H1 (cell line): ENCODE measurements at regions not wholly inside any gene's neighbourhood (a gene's known extent, or its start where the extent isn't known, plus 50 kb on each side); places are given as distances from the start of the nearest gene placed in this dataset.

ENCODE experiments used
- CTCF ChIA-PET: fragments of 300-600 bp; sonication (Branson Sonifier 250); formaldehyde crosslinking; loops from one replicate; lab custom pipeline; 2021; ENCODE audit not compliant: partially characterized antibody; lab: Charles Lee
- POLR2A ChIA-PET: fragments of 300-600 bp; sonication (Branson Sonifier 250); formaldehyde crosslinking; loops from one replicate; lab custom pipeline; 2021; ENCODE audit warnings: inconsistent platforms; ENCODE audit not compliant: partially characterized antibody; lab: Charles Lee
- DNase-seq, 2 experiments: peaks; one replicate each; pipeline versions ENCODE4 v3.0.0 to v3.0.0-alpha.2; 2010 to 2022; ENCODE audit warnings: low spot score in 2 of 2, low read depth in 1 of 2, mixed read lengths in 1 of 2
- FAIRE-seq: peaks from 2 replicates; lab custom pipeline; 2011; peaks lifted over from hg19 to GRCh38; lab: Jason Lieb, UNC
- H2AFZ ChIP-seq: 2 replicates; pipeline ENCODE4 v1.8.1; 2012; ENCODE audit warnings: low read length, inconsistent platforms
- H2AK5ac ChIP-seq: 2 replicates; pipeline ENCODE4 v1.6.1; 2013; ENCODE audit warnings: low read depth, low read length
- H2BK120ac ChIP-seq: replicated peaks from 2 replicates; pipeline ENCODE3; 2013; ENCODE audit warnings: low read depth, low read length, inconsistent platforms
- H2BK12ac ChIP-seq: 2 replicates; pipeline ENCODE4 v1.6.1; 2013; ENCODE audit warnings: low read depth, low read length
- H2BK15ac ChIP-seq: 2 replicates; pipeline ENCODE4 v1.6.1; 2013; ENCODE audit warnings: low read length
- H2BK20ac ChIP-seq: 2 replicates; pipeline ENCODE4 v1.6.1; 2013; ENCODE audit warnings: low read length
- H2BK5ac ChIP-seq: 2 replicates; pipeline ENCODE4 v1.6.1; 2013; ENCODE audit warnings: low read depth, low read length
- H3K14ac ChIP-seq: 2 replicates; pipeline ENCODE4 v1.6.1; 2013; ENCODE audit warnings: inconsistent platforms; ENCODE audit not compliant: insufficient read length
- H3K18ac ChIP-seq: 2 replicates; pipeline ENCODE4 v1.6.1; 2013; ENCODE audit warnings: low read length; ENCODE audit errors: extremely low read depth
- H3K23ac ChIP-seq: 2 replicates; pipeline ENCODE4 v1.6.1; 2013; ENCODE audit warnings: inconsistent platforms; ENCODE audit not compliant: insufficient read length
- H3K23me2 ChIP-seq: 2 replicates; pipeline ENCODE4 v1.6.1; 2013; ENCODE audit warnings: low read depth, low read length
- H3K27ac ChIP-seq: 2 replicates; pipeline ENCODE4 v1.6.1; 2011; ENCODE audit warnings: low read depth, low read length, inconsistent platforms
- H3K27me3 ChIP-seq, 4 experiments: replicated peaks in 1 of 4; 1 replicate in 1 of 4; 2 replicates in 3 of 4; pipeline versions ENCODE4 v1.6.1 to v1.8.1; 2011 to 2013; ENCODE audit warnings: low read length in 3 of 4, mild to moderate bottlenecking in 3 of 4, inconsistent platforms in 2 of 4, mixed read lengths in 2 of 4, moderate library complexity in 1 of 4; ENCODE audit not compliant: control insufficient read depth in 3 of 4, insufficient read depth in 3 of 4; ENCODE audit errors: extremely low read depth in 1 of 4
- H3K36me3 ChIP-seq, 4 experiments: 2 replicates each; pipeline versions ENCODE4 v1.6.1 to v1.8.1; 2011 to 2013; ENCODE audit warnings: mild to moderate bottlenecking in 4 of 4, low read length in 3 of 4, moderate library complexity in 2 of 4, control low read depth in 1 of 4, inconsistent platforms in 1 of 4; ENCODE audit not compliant: insufficient read depth in 4 of 4, control insufficient read depth in 2 of 4
- H3K4ac ChIP-seq: replicated peaks from 2 replicates; pipeline ENCODE3; 2013; ENCODE audit warnings: low read length, low read depth, mixed read lengths, inconsistent platforms; ENCODE audit not compliant: insufficient read length
- H3K4me1 ChIP-seq, 4 experiments: replicated peaks in 1 of 4; 1 replicate in 1 of 4; 2 replicates in 3 of 4; pipeline versions ENCODE4 v1.6.1 to v1.8.1; 2011 to 2013; ENCODE audit warnings: low read length in 3 of 4, inconsistent platforms in 2 of 4, mixed read lengths in 1 of 4; ENCODE audit not compliant: insufficient read depth in 4 of 4, control insufficient read depth in 3 of 4
- H3K4me2 ChIP-seq, 2 experiments: 2 replicates each; pipeline versions ENCODE4 v1.6.1 to v1.8.1; 2011 to 2013; ENCODE audit warnings: low read depth in 2 of 2, low read length in 2 of 2, control low read depth in 1 of 2, inconsistent platforms in 1 of 2, mild to moderate bottlenecking in 1 of 2; ENCODE audit not compliant: insufficient read depth in 1 of 2
- H3K4me3 ChIP-seq, 4 experiments: fragments of 200-600, 300-600 bp in 1 of 4; sonication (generic), shearing (Covaris generic), sonication (Bioruptor Twin) in 1 of 4; 2 replicates each; pipeline versions ENCODE4 v1.5.1 to v1.8.1; 2011 to 2016; ENCODE audit warnings: low read length in 4 of 4, low read depth in 3 of 4, control low read depth in 2 of 4, inconsistent platforms in 2 of 4, mild to moderate bottlenecking in 2 of 4, mixed read lengths in 1 of 4, moderate library complexity in 1 of 4; ENCODE audit not compliant: insufficient read depth in 2 of 4; ENCODE audit errors: extremely low read depth in 1 of 4
- H3K56ac ChIP-seq: replicated peaks from 2 replicates; pipeline ENCODE3; 2013; ENCODE audit warnings: low read depth, mild to moderate bottlenecking, mixed read lengths, low read length, inconsistent platforms; ENCODE audit not compliant: insufficient read length
- H3K79me1 ChIP-seq: 2 replicates; pipeline ENCODE4 v1.6.1; 2013; ENCODE audit warnings: low read depth, low read length, control low read depth
- H3K79me2 ChIP-seq, 2 experiments: 2 replicates each; pipeline versions ENCODE4 v1.6.1 to v1.8.1; 2012 to 2013; ENCODE audit warnings: low read length in 2 of 2, mild to moderate bottlenecking in 2 of 2, inconsistent platforms in 1 of 2; ENCODE audit not compliant: insufficient read depth in 2 of 2, control insufficient read depth in 1 of 2
- H3K9ac ChIP-seq, 4 experiments: replicated peaks in 1 of 4; 1 replicate in 1 of 4; 2 replicates in 3 of 4; pipeline versions ENCODE4 v1.6.1 to v1.8.1; 2011 to 2013; ENCODE audit warnings: low read depth in 3 of 4, low read length in 3 of 4, control low read depth in 2 of 4, mild to moderate bottlenecking in 2 of 4, moderate library complexity in 2 of 4, inconsistent platforms in 1 of 4; ENCODE audit errors: extremely low read depth in 1 of 4
- H3K9me3 ChIP-seq, 2 experiments: 2 replicates each; pipeline versions ENCODE4 v1.6.1 to v1.8.1; 2012 to 2013; ENCODE audit warnings: mild to moderate bottlenecking in 2 of 2, moderate library complexity in 2 of 2, control low read depth in 1 of 2, inconsistent platforms in 1 of 2, low read depth in 1 of 2, low read length in 1 of 2, mixed read lengths in 1 of 2; ENCODE audit not compliant: insufficient read depth in 2 of 2
- H4K20me1 ChIP-seq, 2 experiments: replicated peaks in 1 of 2; 2 replicates each; pipeline versions ENCODE3 to v1.8.1; 2011 to 2013; ENCODE audit warnings: inconsistent platforms in 2 of 2, low read length in 2 of 2, mild to moderate bottlenecking in 1 of 2; ENCODE audit not compliant: insufficient read depth in 2 of 2, control insufficient read depth in 1 of 2
- H4K5ac ChIP-seq: 2 replicates; pipeline ENCODE4 v1.6.1; 2013; ENCODE audit warnings: low read length, low read depth, mixed read lengths, inconsistent platforms; ENCODE audit not compliant: insufficient read length
- H4K8ac ChIP-seq: 2 replicates; pipeline ENCODE4 v1.8.0; 2013; ENCODE audit warnings: mild to moderate bottlenecking, moderate library complexity, low read length, inconsistent platforms; ENCODE audit not compliant: insufficient read depth; ENCODE audit errors: extremely low read depth
- H4K91ac ChIP-seq: replicated peaks from 2 replicates; pipeline ENCODE3; 2013; ENCODE audit warnings: low read length, mixed read lengths, inconsistent platforms; ENCODE audit not compliant: insufficient read length
- GABPA ChIP-seq: IDR thresholded peaks from 2 replicates; pipeline ENCODE4 v1.6.1; 2011; ENCODE audit warnings: mild to moderate bottlenecking, low read length, moderate library complexity, borderline replicate concordance; ENCODE audit not compliant: insufficient read depth
- GTF2F1 ChIP-seq: IDR thresholded peaks from 2 replicates; pipeline ENCODE4 v1.6.1; 2012; ENCODE audit warnings: low read depth, low read length, improper control_type of control experiment, borderline replicate concordance
- WGBS, 2 experiments: shearing (Covaris generic) in 1 of 2; methylation state at CpG; one replicate each; pipeline versions ENCODE4 v1.1.6 to v1.1.7; 2013 to 2015; ENCODE audit warnings: low lambda C conversion rate in 2 of 2, mixed read lengths in 2 of 2, inconsistent platforms in 1 of 2, low coverage in 1 of 2, missing lambda C conversion rate in 1 of 2; ENCODE audit not compliant: insufficient replicate concordance in 2 of 2, insufficient coverage in 1 of 2, insufficient read length in 1 of 2; ENCODE audit errors: extremely low coverage in 1 of 2, missing lambda C conversion rate in 1 of 2; 5-methylcytosine and 5-hydroxymethylcytosine counted together

GRCh38 chr6:50661636-50662035 is 51.7 kb upstream of the TFAP2D start:
- H2BK20ac ChIP-seq, result no peak overlapping the region
- no peaks in the 10 kb centered on the region for H3K79me2 ChIP-seq
- no peak overlapping the region for H3K56ac ChIP-seq
- FAIRE-seq (no peak), DNase-seq (no peak)
- no peak overlapping the region for H2BK120ac ChIP-seq
- H3K14ac ChIP-seq, result no peak overlapping the region
- no peaks in the 10 kb centered on the region for H3K9me3 ChIP-seq
- no peak overlapping the region for H2BK15ac ChIP-seq
- ChIA-PET CTCF (no interaction called here), POLR2A (no interaction called here)
- H2AK5ac ChIP-seq, result no peak overlapping the region
- no peak overlapping the region for H4K5ac ChIP-seq
- H3K9ac ChIP-seq, result no peak overlapping the region
- H3K4me1 ChIP-seq, result peaks cover 0 to 3% (median 0%) of the 10 kb centered on the region in 4 experiments; a peak in 1 of 7 replicates
- H2AFZ ChIP-seq, result no peak overlapping the region
- no peaks in the 10 kb centered on the region for H3K27me3 ChIP-seq
- no peak overlapping the region for H3K23ac ChIP-seq
- no peak overlapping the region for H4K8ac ChIP-seq
- H3K4me2 ChIP-seq, result no peak overlapping the region
- H3K18ac ChIP-seq, result no peak overlapping the region
- H2BK12ac ChIP-seq, result no peak overlapping the region
- H3K4me3 ChIP-seq, result no peak overlapping the region
- H3K4ac ChIP-seq, result no peak overlapping the region
- no peaks in the 10 kb centered on the region for H3K36me3 ChIP-seq
- H3K23me2 ChIP-seq, result no peaks in the 10 kb centered on the region
- no peak overlapping the region for H2BK5ac ChIP-seq
- no peak overlapping the region for H4K91ac ChIP-seq
- no peaks in the 10 kb centered on the region for H4K20me1 ChIP-seq
- H3K79me1 ChIP-seq, result no peaks in the 10 kb centered on the region
- 86% methylated on average over 1 of the region's 1 CpG; no CpG with 5 or more reads in 1 of the 2 experiments for WGBS, 2 experiments
- H3K27ac ChIP-seq, result no peak overlapping the region
- TF ChIP-seq GTF2F1 (no peak), GABPA (no peak)
